ENCODE measurements at regions not wholly inside any gene's neighbourhood (a gene's known extent, or its start where the extent isn't known, plus 50 kb on each side); places are given as distances from the start of the nearest gene placed in this dataset.

DNA sequence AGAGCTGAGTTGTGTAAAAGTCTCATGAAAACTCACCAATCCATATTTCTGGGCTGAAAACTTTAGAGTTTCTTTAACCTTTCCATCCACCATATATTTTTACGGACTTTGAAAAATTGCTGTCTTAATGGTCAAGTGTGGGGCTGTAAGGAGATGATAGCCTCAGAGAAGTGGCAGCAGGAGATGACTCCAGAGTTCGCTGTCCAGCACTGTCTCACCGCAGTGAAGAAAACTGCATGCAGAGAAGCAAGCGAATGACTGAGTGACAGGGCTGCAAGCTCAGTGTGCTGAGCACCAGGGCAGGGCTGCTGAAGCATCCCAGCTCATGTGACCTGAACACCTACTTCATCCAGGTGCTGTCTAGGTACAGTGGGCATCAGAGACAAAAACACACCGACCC is 564.5 kb downstream of the ACTR3B start:
- H3K4me1 Mint-ChIP-seq (ENCODE audit: low read depth, unreplicated experiment) = no peaks in the 10 kb centered on the region
- peaks cover 6% of the 10 kb centered on the region for H3K36me3 Mint-ChIP-seq (ENCODE audit: unreplicated experiment)
- no peak overlapping the region for H3K4me3 Mint-ChIP-seq (ENCODE audit: unreplicated experiment)
- no peaks in the 10 kb centered on the region for H3K27me3 Mint-ChIP-seq (ENCODE audit: unreplicated experiment)
- no peak for DNase-seq
- H3K9me3 Mint-ChIP-seq (ENCODE audit: unreplicated experiment) = peaks cover 7% of the 10 kb centered on the region
- no peak overlapping the region for H3K27ac Mint-ChIP-seq (ENCODE audit: unreplicated experiment)
- TF ChIP-seq, protein P1, sequence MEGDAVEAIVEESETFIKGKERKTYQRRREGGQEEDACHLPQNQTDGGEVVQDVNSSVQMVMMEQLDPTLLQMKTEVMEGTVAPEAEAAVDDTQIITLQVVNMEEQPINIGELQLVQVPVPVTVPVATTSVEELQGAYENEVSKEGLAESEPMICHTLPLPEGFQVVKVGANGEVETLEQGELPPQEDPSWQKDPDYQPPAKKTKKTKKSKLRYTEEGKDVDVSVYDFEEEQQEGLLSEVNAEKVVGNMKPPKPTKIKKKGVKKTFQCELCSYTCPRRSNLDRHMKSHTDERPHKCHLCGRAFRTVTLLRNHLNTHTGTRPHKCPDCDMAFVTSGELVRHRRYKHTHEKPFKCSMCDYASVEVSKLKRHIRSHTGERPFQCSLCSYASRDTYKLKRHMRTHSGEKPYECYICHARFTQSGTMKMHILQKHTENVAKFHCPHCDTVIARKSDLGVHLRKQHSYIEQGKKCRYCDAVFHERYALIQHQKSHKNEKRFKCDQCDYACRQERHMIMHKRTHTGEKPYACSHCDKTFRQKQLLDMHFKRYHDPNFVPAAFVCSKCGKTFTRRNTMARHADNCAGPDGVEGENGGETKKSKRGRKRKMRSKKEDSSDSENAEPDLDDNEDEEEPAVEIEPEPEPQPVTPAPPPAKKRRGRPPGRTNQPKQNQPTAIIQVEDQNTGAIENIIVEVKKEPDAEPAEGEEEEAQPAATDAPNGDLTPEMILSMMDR (IDR thresholded peaks at IDR 0.05; ENCODE audit: partially characterized antibody, unreplicated experiment) = no peak

DNA sequence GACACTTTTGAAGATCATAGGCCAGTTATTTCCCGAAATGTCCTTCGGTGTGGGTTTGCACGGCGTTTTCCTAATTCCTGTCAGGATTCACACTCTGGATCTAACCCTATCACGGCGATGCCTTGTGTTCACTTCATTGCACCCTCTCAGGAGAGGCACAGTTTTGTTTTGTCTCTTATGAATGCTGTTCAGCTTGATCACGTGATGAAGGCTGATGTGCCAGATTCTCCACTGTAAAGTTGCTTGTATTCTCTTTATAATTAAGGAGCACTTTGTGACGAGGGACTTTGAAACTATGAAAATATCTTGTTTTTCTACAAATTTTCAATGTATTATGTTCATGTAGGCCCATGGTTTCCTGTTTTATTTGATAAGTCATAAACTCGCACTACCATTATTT is 568.1 kb downstream of the ACTR3B start:
- Mint-ChIP-seq H3K4me3 (ENCODE audit: unreplicated experiment) (no peak overlapping the region), H3K27me3 (ENCODE audit: unreplicated experiment) (no peaks in the 10 kb centered on the region), H3K27ac (ENCODE audit: unreplicated experiment) (no peak overlapping the region), H3K9me3 (ENCODE audit: unreplicated experiment) (peaks cover 12% of the 10 kb centered on the region), H3K4me1 (ENCODE audit: low read depth, unreplicated experiment) (no peaks in the 10 kb centered on the region), H3K36me3 (ENCODE audit: unreplicated experiment) (peaks cover 6% of the 10 kb centered on the region)
- TF ChIP-seq, protein P1 (IDR thresholded peaks at IDR 0.05; ENCODE audit: partially characterized antibody, unreplicated experiment) = no peak
- DNase-seq = no peak

DNA sequence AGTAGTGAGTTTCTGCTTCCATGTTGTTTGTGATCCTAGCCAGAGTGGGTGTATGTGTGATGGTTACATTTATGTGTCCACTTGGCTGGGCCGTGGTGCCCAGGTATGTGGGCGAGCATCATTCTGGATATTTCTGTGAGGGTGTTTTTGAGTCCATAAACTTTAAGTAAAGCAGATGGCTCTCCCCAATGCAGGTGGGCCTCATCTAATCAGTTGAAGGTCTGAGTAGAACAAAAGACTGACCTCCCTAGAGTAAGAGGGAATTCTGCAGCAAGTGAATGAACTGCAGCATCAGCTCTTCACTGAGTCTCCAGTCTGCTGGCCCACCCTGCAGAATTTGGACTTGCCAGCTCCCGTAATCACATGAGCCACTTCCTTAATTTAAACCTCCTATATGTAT is 571.9 kb downstream of the ACTR3B start:
- H3K36me3 Mint-ChIP-seq (ENCODE audit: unreplicated experiment) = peaks cover 7% of the 10 kb centered on the region
- H3K9me3 Mint-ChIP-seq (ENCODE audit: unreplicated experiment) = peaks cover 18% of the 10 kb centered on the region
- no peak for DNase-seq
- no peaks in the 10 kb centered on the region for H3K4me1 Mint-ChIP-seq (ENCODE audit: low read depth, unreplicated experiment)
- no peaks in the 10 kb centered on the region for H3K27me3 Mint-ChIP-seq (ENCODE audit: unreplicated experiment)
- TF ChIP-seq, protein P1 (IDR thresholded peaks at IDR 0.05; ENCODE audit: partially characterized antibody, unreplicated experiment) = no peak
- no peak overlapping the region for H3K4me3 Mint-ChIP-seq (ENCODE audit: unreplicated experiment)
- H3K27ac Mint-ChIP-seq (ENCODE audit: unreplicated experiment) = no peak overlapping the region

DNA sequence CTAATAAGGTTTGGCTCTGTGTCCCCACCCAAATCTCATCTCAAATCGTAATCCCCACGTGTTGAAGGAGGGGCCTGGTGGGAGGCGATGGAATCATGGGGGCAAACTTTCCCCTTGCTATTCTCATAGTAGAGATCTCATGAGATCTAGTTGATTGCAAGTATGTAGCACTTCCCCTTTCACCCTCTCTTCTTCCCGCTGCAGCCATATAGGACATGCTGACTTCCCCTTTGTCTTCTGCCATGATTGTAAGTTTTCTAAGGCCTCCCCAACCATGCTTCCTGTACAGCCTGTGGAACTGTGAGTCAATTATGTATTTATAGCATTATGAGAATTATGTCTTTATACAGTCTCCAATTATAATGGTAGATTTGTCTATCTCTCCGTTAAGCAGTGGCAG is 594.5 kb downstream of the ACTR3B start:
- TF ChIP-seq, protein P1 (IDR thresholded peaks at IDR 0.05; ENCODE audit: partially characterized antibody, unreplicated experiment) = no peak
- no peak overlapping the region for H3K4me3 Mint-ChIP-seq (ENCODE audit: unreplicated experiment)
- no peaks in the 10 kb centered on the region for H3K4me1 Mint-ChIP-seq (ENCODE audit: low read depth, unreplicated experiment)
- no peaks in the 10 kb centered on the region for H3K36me3 Mint-ChIP-seq (ENCODE audit: unreplicated experiment)
- H3K27ac Mint-ChIP-seq (ENCODE audit: unreplicated experiment) = no peak overlapping the region
- DNase-seq = no peak
- H3K27me3 Mint-ChIP-seq (ENCODE audit: unreplicated experiment) = no peaks in the 10 kb centered on the region
- H3K9me3 Mint-ChIP-seq (ENCODE audit: unreplicated experiment) = no peaks in the 10 kb centered on the region

DNA sequence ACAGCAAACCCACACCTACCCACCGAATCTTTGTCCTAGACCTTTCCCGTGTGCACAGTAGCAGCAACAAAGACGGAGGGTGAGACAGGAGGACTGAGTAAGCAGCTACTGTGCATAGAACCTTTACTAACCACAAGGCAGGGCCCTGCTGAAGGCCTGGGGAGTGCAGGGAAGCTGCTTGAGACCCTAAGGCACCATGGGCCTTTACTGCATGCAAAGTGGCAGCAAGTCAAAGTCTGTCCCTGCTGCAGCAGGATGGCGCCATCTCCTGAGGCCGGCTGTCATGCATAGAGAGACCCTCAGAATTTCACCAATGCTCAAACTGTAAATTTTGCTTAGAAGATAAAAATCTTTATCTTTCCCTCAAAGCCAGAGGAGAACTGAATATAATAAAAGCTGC is 610.5 kb downstream of the ACTR3B start:
- Mint-ChIP-seq H3K4me1 (ENCODE audit: low read depth, unreplicated experiment) (no peaks in the 10 kb centered on the region), H3K9me3 (ENCODE audit: unreplicated experiment) (peaks cover 10% of the 10 kb centered on the region), H3K4me3 (ENCODE audit: unreplicated experiment) (no peak overlapping the region), H3K36me3 (ENCODE audit: unreplicated experiment) (peaks cover 4% of the 10 kb centered on the region), H3K27ac (ENCODE audit: unreplicated experiment) (no peak overlapping the region), H3K27me3 (ENCODE audit: unreplicated experiment) (peaks cover 3% of the 10 kb centered on the region)
- TF ChIP-seq, protein P1 (IDR thresholded peaks at IDR 0.05; ENCODE audit: partially characterized antibody, unreplicated experiment) = no peak
- no peak for DNase-seq
